Activated naive CD4-positive, alpha-beta T cell treated with anti-CD3 and anti-CD28 coated beads, Interleukin-2, amount 10 ng/mL, durations not matched to agents 7 days and 5 days (primary cell): ENCODE measurements at regions not wholly inside any gene's neighbourhood (a gene's known extent, or its start where the extent isn't known, plus 50 kb on each side); places are given as distances from the start of the nearest gene placed in this dataset.

Experiments used
- CTCF ChIA-PET: fragments of 350-600 bp; sonication (Branson Sonifier 250); formaldehyde crosslinking; loops from one replicate; lab custom pipeline; 2021; ENCODE audit warnings: antibody characterized with exemption; lab: Charles Lee
- DNase-seq: peaks from one replicate; pipeline ENCODE4 v3.0.0-alpha.2; 2020
- H3K27ac Mint-ChIP-seq: one replicate; pipeline ENCODE4 v1.8.0; 2021; ENCODE audit warnings: mild to moderate bottlenecking, moderate library complexity, mixed read lengths
- H3K27me3 Mint-ChIP-seq: one replicate; pipeline ENCODE4 v1.8.0; 2021; ENCODE audit warnings: mild to moderate bottlenecking, mixed read lengths
- H3K36me3 Mint-ChIP-seq: one replicate; pipeline ENCODE4 v1.8.0; 2021; ENCODE audit warnings: mixed read lengths
- H3K4me1 Mint-ChIP-seq: one replicate; pipeline ENCODE4 v1.8.0; 2021; ENCODE audit warnings: mixed read lengths
- H3K4me3 Mint-ChIP-seq: one replicate; pipeline ENCODE4 v1.8.0; 2021; ENCODE audit warnings: mild to moderate bottlenecking, moderate library complexity, mixed read lengths
- H3K9me3 Mint-ChIP-seq: one replicate; pipeline ENCODE4 v1.8.0; 2021; ENCODE audit warnings: mixed read lengths

DNA sequence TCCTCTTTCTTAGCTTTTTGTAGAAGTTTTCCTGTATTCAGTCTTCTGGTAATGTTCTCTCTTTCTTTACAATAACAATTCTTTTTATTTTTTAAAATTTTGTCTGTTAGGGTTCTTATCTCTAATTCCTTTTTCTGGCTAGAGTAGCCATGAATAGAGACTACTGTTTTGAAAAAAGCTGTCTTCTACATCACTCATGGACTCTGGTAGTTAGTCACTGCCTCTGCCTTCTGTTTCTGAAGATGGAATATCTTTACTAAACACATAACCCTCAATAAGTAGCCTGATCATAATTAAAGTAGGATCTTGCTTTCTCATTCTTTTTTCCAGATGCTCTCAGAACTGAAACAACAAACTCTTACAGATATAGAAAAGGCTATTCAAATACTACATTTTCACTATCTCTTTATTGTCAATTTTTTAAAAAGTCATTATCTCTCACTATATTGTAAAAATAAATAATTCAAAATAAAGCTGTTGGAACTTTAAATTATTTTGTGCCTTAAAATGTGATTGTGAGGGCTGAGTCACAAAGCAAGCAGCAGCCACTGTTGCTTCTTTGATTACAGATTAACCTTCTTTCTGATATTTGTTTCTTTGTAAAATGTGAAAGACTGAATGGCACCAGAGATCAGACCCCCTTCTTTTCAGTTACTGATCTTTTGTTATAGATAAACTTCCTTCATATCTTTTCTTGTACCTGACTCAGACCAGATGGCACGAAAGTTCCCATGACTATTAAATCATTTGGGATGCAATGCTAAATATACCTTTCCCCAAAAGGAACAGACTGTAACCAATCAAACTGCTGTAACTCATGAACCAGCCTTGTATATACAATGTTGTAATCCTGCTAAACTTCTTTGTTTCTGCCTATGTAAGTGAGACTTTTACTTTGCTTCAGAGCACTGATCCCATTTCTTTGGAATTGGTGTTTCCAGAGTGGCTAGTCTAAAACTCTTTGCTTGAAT is 1159.5 kb downstream of the IGSF11 start:
- no peaks in the 10 kb centered on the region for H3K36me3 Mint-ChIP-seq
- H3K27me3 Mint-ChIP-seq = no peaks in the 10 kb centered on the region
- no peak overlapping the region for H3K4me3 Mint-ChIP-seq
- no peaks in the 10 kb centered on the region for H3K9me3 Mint-ChIP-seq
- CTCF ChIA-PET = no interaction called here
- H3K27ac Mint-ChIP-seq = no peak overlapping the region
- DNase-seq = no peak
- H3K4me1 Mint-ChIP-seq = no peaks in the 10 kb centered on the region

DNA sequence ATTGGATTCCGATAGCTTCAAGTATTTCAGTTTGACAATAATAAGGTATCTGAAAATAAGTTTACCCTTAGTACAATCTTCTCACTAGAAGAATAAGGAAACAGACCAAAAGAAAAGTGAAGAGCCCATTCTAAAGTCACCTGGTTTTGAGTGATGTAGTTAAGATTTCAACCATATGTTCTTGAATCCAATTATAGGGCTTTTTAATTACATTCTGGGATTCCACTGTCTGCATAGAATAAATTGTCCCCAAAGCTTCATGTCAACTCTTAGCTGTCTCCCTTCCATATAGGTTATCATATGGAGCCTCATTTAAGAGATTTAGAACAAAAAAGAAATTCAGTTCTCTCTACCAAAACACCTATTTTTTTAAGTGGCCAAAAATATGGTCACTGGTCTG is 1158.8 kb downstream of the IGSF11 start:
- Mint-ChIP-seq H3K4me3 (no peak overlapping the region), H3K9me3 (no peaks in the 10 kb centered on the region), H3K4me1 (no peaks in the 10 kb centered on the region), H3K27me3 (no peaks in the 10 kb centered on the region), H3K36me3 (no peaks in the 10 kb centered on the region), H3K27ac (no peak overlapping the region)
- DNase-seq = no peak
- CTCF ChIA-PET = no interaction called here

DNA sequence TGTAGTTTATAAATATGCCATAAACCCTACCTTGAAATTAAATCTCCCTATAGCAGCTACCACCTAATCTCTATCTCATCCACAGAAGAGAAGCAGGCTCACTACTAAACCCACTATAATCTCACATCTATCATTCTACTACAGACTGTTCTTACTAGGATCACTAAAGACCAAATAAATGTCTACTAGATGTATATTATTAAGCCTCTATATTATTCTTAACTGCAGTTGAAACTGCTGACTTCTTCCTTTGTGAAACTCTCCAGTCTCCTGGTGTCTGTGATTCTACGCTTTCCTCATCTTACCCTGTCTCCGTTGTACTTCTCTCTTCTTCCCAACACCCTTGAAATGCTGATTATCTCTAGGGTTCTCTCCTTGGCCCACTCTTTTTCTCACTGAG is 1154.0 kb downstream of the IGSF11 start:
- Mint-ChIP-seq H3K27me3 (no peaks in the 10 kb centered on the region), H3K4me3 (no peak overlapping the region), H3K4me1 (no peaks in the 10 kb centered on the region), H3K36me3 (no peaks in the 10 kb centered on the region), H3K27ac (no peak overlapping the region), H3K9me3 (no peaks in the 10 kb centered on the region)
- CTCF ChIA-PET = no interaction called here
- DNase-seq = no peak

DNA sequence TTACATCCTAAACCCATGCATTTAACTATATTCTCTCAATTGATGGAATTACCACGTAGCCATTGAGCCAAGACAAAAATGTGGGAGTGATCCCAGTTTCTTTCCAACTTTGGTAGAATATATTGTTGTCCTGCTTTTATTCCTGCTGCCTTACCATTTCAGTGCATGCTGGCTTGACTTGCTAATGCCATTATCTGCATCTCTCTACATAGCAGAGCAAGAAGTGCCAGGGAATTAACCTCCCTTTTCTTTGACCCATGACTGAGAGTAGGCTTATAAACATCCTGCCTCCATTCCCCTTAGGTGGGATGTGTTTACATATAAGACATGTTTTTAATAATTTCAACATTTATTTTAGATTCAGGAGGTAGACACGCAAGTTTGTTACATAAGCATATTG is 1153.4 kb downstream of the IGSF11 start:
- Mint-ChIP-seq H3K27me3 (no peaks in the 10 kb centered on the region), H3K4me1 (no peaks in the 10 kb centered on the region), H3K9me3 (no peaks in the 10 kb centered on the region), H3K36me3 (no peaks in the 10 kb centered on the region), H3K27ac (no peak overlapping the region), H3K4me3 (no peak overlapping the region)
- CTCF ChIA-PET = no interaction called here
- DNase-seq = no peak

DNA sequence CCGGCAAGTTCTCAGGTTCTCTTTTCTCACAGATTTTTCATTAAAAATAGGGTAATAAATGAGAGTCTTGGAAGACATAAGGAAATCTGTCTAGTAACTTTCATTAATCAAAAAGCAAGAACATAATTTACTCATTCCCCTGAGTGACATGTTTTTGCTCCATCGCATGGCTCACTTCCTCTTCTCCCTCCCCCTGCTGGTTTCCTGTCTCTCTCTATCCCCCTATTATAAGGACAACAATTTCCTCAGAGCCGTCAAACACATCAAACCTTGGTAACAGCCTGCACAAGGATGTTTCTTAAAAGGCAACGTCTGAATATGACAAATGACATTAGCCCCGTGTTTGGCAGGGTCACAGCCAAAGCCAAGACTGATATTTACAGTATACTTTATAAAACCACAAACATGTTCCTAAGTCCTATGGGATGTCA is 1149.6 kb downstream of the IGSF11 start:
- no peak for DNase-seq
- Mint-ChIP-seq H3K27me3 (no peaks in the 10 kb centered on the region), H3K4me3 (no peak overlapping the region), H3K36me3 (no peaks in the 10 kb centered on the region), H3K4me1 (no peaks in the 10 kb centered on the region), H3K27ac (no peak overlapping the region), H3K9me3 (no peaks in the 10 kb centered on the region)
- CTCF ChIA-PET = no interaction called here

DNA sequence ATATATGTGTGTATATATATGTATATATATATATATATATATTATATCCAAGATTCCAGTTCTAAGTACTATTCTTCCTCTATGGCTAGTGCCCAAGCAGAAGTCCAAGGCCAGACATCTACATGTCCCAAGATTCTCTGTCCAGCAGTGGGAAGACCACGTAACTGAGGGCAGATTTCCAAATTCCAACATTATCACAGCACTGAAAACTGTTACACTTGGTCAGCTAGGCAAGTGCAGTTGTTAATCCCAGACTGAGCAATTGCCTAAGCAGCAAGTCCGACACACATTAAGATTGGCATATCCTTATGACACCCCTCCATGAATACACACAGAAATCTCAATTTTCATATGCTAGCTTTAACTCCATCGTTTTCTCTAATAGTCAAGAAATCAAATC is 1148.5 kb downstream of the IGSF11 start:
- H3K27ac Mint-ChIP-seq = no peak overlapping the region
- H3K4me1 Mint-ChIP-seq = no peaks in the 10 kb centered on the region
- H3K9me3 Mint-ChIP-seq = no peaks in the 10 kb centered on the region
- H3K4me3 Mint-ChIP-seq = no peak overlapping the region
- CTCF ChIA-PET = no interaction called here
- no peaks in the 10 kb centered on the region for H3K27me3 Mint-ChIP-seq
- DNase-seq = no peak
- H3K36me3 Mint-ChIP-seq = no peaks in the 10 kb centered on the region

DNA sequence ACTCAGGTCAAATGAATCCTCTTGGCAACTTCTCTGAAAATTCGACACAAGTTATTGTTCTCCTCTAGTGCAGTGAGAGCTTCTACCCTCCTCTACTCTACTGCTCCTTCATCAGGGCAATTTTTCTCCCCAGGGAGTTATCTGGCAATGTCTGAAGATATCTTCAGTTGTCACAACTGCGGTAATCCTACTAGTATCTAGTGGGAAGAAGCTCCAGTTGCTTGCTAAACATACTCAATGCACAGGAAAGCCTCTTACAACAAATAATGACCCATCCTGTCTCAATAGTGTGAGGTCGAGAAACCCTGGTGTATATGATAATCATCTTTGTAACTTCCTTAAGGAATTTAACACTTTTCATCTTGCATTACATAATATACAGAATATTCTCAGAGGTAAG is 1147.6 kb downstream of the IGSF11 start:
- Mint-ChIP-seq H3K36me3 (no peaks in the 10 kb centered on the region), H3K27me3 (no peaks in the 10 kb centered on the region), H3K27ac (no peak overlapping the region), H3K4me3 (no peak overlapping the region), H3K4me1 (no peaks in the 10 kb centered on the region), H3K9me3 (no peaks in the 10 kb centered on the region)
- DNase-seq = no peak
- CTCF ChIA-PET = no interaction called here

DNA sequence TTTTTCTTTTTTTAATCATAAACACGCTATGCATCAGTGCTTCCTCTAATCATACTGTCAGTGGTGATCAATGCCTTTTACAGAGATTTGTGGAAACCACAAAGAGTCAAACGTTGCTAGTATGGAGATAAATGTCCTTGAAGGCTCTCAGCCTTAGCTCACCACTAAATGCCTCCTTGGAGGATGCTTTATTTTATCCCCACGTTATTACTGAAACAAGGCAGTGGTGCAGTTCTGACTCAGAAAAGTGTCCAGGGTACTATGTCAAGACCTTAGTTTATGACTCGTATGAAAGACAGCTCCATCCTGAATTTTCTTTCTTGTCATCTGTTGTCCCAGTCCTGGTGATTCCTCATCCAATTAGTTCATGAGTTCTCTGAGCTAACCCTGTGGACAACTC is 1146.7 kb downstream of the IGSF11 start:
- DNase-seq = no peak
- CTCF ChIA-PET = no interaction called here
- H3K9me3 Mint-ChIP-seq = no peaks in the 10 kb centered on the region
- no peak overlapping the region for H3K4me3 Mint-ChIP-seq
- H3K27me3 Mint-ChIP-seq = no peaks in the 10 kb centered on the region
- no peaks in the 10 kb centered on the region for H3K36me3 Mint-ChIP-seq
- H3K27ac Mint-ChIP-seq = no peak overlapping the region
- H3K4me1 Mint-ChIP-seq = no peaks in the 10 kb centered on the region

DNA sequence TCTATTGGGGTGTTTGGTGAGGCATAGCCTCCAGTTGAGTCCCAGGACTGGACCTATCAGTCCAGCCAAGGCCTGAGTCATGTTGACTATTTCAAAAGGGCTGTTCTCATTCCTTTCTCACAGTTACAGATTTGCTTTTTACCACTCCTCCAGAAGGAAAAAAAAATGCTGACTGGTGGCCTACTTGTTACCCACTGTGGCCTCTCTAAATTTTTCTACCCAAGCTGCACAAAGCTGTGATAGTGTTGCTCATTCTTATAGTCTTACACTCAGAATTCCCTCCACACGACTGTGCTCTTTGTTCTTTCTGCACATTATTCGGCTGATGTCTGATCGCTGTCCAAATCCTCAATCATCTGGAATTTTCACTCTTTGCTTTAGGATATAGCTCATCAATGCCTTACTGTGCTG is 1142.2 kb downstream of the IGSF11 start:
- H3K36me3 Mint-ChIP-seq = no peaks in the 10 kb centered on the region
- H3K9me3 Mint-ChIP-seq = no peaks in the 10 kb centered on the region
- CTCF ChIA-PET = no interaction called here
- H3K27ac Mint-ChIP-seq = no peak overlapping the region
- H3K4me3 Mint-ChIP-seq = no peak overlapping the region
- DNase-seq = no peak
- H3K27me3 Mint-ChIP-seq = no peaks in the 10 kb centered on the region
- no peaks in the 10 kb centered on the region for H3K4me1 Mint-ChIP-seq

DNA sequence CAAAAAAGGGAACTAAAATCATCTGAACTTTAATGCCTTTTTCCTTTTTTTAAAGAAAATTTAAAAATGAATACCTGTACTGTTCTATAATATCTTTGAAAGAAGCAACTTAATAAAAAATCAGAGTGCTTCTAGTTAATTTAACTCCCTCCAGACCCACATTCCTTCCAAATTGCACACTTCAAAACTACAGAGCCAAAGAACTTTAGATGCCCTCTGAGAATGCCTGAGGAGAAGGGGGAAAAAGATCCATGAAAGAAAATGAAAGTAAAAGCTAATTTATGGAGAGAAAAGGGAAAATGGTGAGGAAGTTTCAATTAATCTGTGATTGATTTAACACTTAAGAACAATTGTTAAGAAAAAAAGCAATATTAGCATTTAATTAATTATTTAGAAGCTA is 1141.6 kb downstream of the IGSF11 start:
- Mint-ChIP-seq H3K4me1 (no peaks in the 10 kb centered on the region), H3K9me3 (peaks cover 2% of the 10 kb centered on the region), H3K36me3 (no peaks in the 10 kb centered on the region), H3K27me3 (no peaks in the 10 kb centered on the region), H3K27ac (no peak overlapping the region), H3K4me3 (no peak overlapping the region)
- no peak for DNase-seq
- CTCF ChIA-PET = no interaction called here

DNA sequence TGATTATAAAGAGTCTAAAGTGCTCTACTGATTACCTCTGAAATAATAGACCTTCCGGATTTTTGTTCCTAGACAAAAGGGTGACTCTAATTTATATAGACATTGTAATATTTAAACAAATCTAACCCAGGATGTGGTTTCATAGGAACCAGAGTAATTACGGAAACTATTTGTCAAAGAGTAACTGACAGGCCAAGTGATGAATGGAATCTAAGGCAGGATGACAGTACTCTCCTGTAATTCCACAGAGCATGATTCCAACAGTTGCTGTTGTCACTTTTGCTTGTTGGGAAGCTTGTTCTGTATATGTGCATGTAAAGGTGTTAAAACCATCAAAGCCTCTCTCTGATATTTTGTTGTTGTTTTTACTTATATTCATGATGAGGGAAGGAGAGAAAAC is 1141.0 kb downstream of the IGSF11 start:
- no peaks in the 10 kb centered on the region for H3K27me3 Mint-ChIP-seq
- no peak overlapping the region for H3K27ac Mint-ChIP-seq
- no peak for DNase-seq
- H3K36me3 Mint-ChIP-seq = no peaks in the 10 kb centered on the region
- H3K4me3 Mint-ChIP-seq = no peak overlapping the region
- CTCF ChIA-PET = no interaction called here
- H3K9me3 Mint-ChIP-seq = peaks cover 2% of the 10 kb centered on the region
- H3K4me1 Mint-ChIP-seq = no peaks in the 10 kb centered on the region

DNA sequence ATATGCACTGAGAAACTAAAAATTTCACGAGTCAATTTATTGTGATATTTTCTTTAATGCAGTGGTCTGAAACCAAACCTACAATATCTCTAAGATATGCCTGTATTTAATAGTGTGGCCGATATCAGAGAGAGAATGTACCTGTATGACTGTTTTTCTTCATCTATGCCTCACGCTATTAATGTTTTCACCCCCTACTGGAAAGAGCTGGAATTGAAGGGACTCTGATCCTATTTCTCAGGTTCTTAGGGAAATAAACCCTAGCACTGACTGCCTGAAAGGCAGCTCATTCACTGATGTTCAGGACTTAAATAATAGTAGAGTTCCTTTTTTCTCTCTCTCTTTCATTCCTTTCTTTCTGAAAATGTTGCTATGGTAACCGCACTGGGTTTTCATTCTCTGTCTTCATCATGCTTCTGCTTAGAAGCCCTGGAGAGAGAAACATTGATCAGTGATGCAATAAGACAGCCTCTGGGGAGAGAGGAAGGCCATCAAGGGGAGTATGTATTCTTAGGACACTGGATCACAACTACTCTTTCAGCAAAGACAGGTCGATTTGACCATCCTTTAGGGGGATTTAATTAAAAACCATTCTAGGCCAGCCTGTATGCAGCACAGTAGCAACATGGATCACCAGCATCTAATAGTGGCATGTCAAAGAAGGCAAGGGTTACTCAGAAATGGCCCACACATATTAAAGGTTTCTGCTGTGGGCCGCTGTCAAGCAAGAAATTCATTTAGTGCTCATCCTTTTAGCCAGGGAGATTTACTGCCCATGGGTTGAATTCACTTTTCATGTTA is 1135.7 kb downstream of the IGSF11 start:
- no peaks in the 10 kb centered on the region for H3K4me1 Mint-ChIP-seq
- no peak overlapping the region for H3K4me3 Mint-ChIP-seq
- CTCF ChIA-PET = no interaction called here
- no peak for DNase-seq
- H3K27ac Mint-ChIP-seq = no peak overlapping the region
- H3K36me3 Mint-ChIP-seq = no peaks in the 10 kb centered on the region
- no peaks in the 10 kb centered on the region for H3K27me3 Mint-ChIP-seq
- peaks cover 2% of the 10 kb centered on the region for H3K9me3 Mint-ChIP-seq

DNA sequence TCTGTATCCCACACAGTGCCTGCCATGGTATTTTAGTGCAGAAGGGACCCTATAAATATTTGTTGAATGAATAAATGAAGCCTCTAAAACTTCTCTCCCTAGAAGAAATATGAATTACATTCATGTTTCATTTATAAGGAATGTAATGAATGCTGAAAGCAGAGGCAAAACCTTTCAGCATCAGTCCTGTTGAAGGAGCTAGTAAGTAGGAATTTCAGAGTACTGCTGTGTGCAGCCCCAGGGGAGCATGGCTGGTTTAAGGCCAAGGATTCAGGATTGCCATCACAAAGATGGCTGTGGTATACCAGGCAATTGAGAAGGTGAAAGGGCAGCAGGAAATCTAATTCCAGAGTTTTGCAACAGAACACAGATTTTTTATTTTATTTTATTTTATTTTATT is 1131.4 kb downstream of the IGSF11 start:
- H3K4me1 Mint-ChIP-seq = no peaks in the 10 kb centered on the region
- H3K27me3 Mint-ChIP-seq = no peaks in the 10 kb centered on the region
- no peaks in the 10 kb centered on the region for H3K36me3 Mint-ChIP-seq
- no peaks in the 10 kb centered on the region for H3K9me3 Mint-ChIP-seq
- H3K27ac Mint-ChIP-seq = no peak overlapping the region
- no peak for DNase-seq
- CTCF ChIA-PET = no interaction called here
- H3K4me3 Mint-ChIP-seq = no peak overlapping the region

DNA sequence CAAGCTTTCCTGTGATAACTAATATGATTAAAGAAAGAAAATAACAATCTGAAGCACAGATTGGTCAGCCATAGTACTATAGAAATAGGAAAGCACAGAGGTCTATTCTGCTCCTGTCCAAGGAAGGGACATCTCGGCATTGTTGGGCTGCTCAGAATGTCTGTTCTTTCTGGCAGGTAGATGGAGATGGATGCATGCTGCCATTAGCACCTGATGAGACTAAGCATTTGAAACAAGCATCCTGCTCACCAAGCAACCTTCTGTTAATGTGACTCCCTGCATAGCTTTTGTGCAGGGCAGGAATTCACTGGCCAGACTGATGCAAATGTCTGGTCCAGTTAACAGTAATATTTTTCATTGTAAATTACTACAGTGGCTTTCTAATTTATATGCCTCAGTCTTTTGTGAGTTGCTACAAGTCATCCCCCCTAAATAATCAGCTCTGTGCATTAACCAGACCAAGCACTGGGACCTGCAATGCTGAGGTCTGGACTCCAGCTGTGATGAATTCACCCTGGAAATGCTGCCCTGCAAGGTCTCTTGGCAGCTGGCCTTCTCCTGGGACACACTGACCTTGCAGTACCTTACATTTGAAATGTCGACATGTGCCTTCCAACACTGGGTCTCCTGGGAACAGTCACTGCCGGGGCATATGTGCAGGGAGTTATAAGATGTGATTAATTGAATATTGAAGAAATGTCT is 1123.7 kb downstream of the IGSF11 start:
- DNase-seq = no peak
- no peaks in the 10 kb centered on the region for H3K27me3 Mint-ChIP-seq
- H3K36me3 Mint-ChIP-seq = no peaks in the 10 kb centered on the region
- no peak overlapping the region for H3K4me3 Mint-ChIP-seq
- CTCF ChIA-PET = no interaction called here
- no peaks in the 10 kb centered on the region for H3K4me1 Mint-ChIP-seq
- H3K9me3 Mint-ChIP-seq = no peaks in the 10 kb centered on the region
- no peak overlapping the region for H3K27ac Mint-ChIP-seq
